ENCODE measurements at regions not wholly inside any gene's neighbourhood (a gene's known extent, or its start where the extent isn't known, plus 50 kb on each side); places are given as distances from the start of the nearest gene placed in this dataset.

GRCh38 chr18:37675699-37676098 lies 110.1 kb upstream of the CELF4 start:
- Histone ChIP-seq H3K36me3 (no peaks in the 10 kb centered on the region), H3K9me3 (no peaks in the 10 kb centered on the region), H3K27me3 (no peaks in the 10 kb centered on the region), H3K27ac (no peak overlapping the region), H3K4me3 (no peak overlapping the region), H3K4me1 (no peaks in the 10 kb centered on the region)
- 43 to 68% methylated on average over 1 of the region's 1 CpG for WGBS, 2 donors (ENCODE audit: low coverage in 1 of 2)
- in situ Hi-C loops (cut with MboI; ENCODE audit: low pct_ligation_motif_present in 1 of 4, low pct_unique_long_range_greater_than_20kb in 1 of 4, low sequenced_read_pairs in 3 of 4) (no loop called here), intact Hi-C loops (cut with DNase I; ENCODE audit: low total_unique reads) (no loop called here)
- TF ChIP-seq EP300 (IDR thresholded peaks at IDR 0.05; ENCODE audit: low read depth) (no peak), CTCF (IDR thresholded peaks at IDR 0.05) (no peak), POLR2AphosphoS5 (IDR thresholded peaks at IDR 0.05) (no peak), POLR2A (IDR thresholded peaks at IDR 0.05) (no peak)
- DNase-seq, result no peak

- no peak for DNase-seq
- TF ChIP-seq POLR2AphosphoS5 (IDR thresholded peaks at IDR 0.05) (no peak), CTCF (IDR thresholded peaks at IDR 0.05) (no peak), EP300 (IDR thresholded peaks at IDR 0.05; ENCODE audit: low read depth) (no peak), POLR2A (IDR thresholded peaks at IDR 0.05) (no peak)
- no peaks in the 10 kb centered on the region for H3K36me3 ChIP-seq
- no peak overlapping the region for H3K27ac ChIP-seq
- H3K9me3 ChIP-seq, result no peaks in the 10 kb centered on the region
- H3K4me3 ChIP-seq, result no peak overlapping the region
- intact Hi-C loops (cut with DNase I; ENCODE audit: low total_unique reads), result no loop called here
- in situ Hi-C loops (cut with MboI; ENCODE audit: low pct_ligation_motif_present in 1 of 4, low pct_unique_long_range_greater_than_20kb in 1 of 4, low sequenced_read_pairs in 3 of 4), result no loop called here
- no peaks in the 10 kb centered on the region for H3K4me1 ChIP-seq
- no peaks in the 10 kb centered on the region for H3K27me3 ChIP-seq
- WGBS, 2 donors (ENCODE audit: low coverage in 1 of 2), result 66 to 67% methylated on average over 3 to 4 of the region's 4 CpGs
Measured at GRCh38 chr18:37674570-37674969, 109.0 kb upstream of the CELF4 start.

- H3K9me3 ChIP-seq, result no peaks in the 10 kb centered on the region
- no peaks in the 10 kb centered on the region for H3K36me3 ChIP-seq
- H3K27ac ChIP-seq, result no peak overlapping the region
- no peak overlapping the region for H3K4me3 ChIP-seq
- no peak for TF ChIP-seq POLR2AphosphoS5 (IDR thresholded peaks at IDR 0.05)
- no peak for TF ChIP-seq CTCF (IDR thresholded peaks at IDR 0.05)
- TF ChIP-seq EP300 (IDR thresholded peaks at IDR 0.05; ENCODE audit: low read depth), result no peak
- no peak for TF ChIP-seq POLR2A (IDR thresholded peaks at IDR 0.05)
- no peaks in the 10 kb centered on the region for H3K4me1 ChIP-seq
- WGBS, 2 donors (ENCODE audit: low coverage in 1 of 2), result 67 to 80% methylated on average over 7 to 9 of the region's 9 CpGs
- H3K27me3 ChIP-seq, result no peaks in the 10 kb centered on the region
- intact Hi-C loops (cut with DNase I; ENCODE audit: low total_unique reads), result no loop called here
- no peak for DNase-seq
- in situ Hi-C loops (cut with MboI; ENCODE audit: low pct_ligation_motif_present in 1 of 4, low pct_unique_long_range_greater_than_20kb in 1 of 4, low sequenced_read_pairs in 3 of 4), result no loop called here
Measured at GRCh38 chr18:37673671-37674070, 108.1 kb upstream of the CELF4 start.

- no peaks in the 10 kb centered on the region for H3K4me1 ChIP-seq
- in situ Hi-C loops (cut with MboI; ENCODE audit: low pct_ligation_motif_present in 1 of 4, low pct_unique_long_range_greater_than_20kb in 1 of 4, low sequenced_read_pairs in 3 of 4) (no loop called here), intact Hi-C loops (cut with DNase I; ENCODE audit: low total_unique reads) (no loop called here)
- TF ChIP-seq CTCF (IDR thresholded peaks at IDR 0.05) (no peak), POLR2A (IDR thresholded peaks at IDR 0.05) (no peak), EP300 (IDR thresholded peaks at IDR 0.05; ENCODE audit: low read depth) (no peak), POLR2AphosphoS5 (IDR thresholded peaks at IDR 0.05) (no peak)
- H3K9me3 ChIP-seq, result no peaks in the 10 kb centered on the region
- H3K27me3 ChIP-seq, result no peaks in the 10 kb centered on the region
- no peak overlapping the region for H3K4me3 ChIP-seq
- WGBS, 2 donors (ENCODE audit: low coverage in 1 of 2), result 49 to 60% methylated on average over 1 to 3 of the region's 3 CpGs
- H3K27ac ChIP-seq, result no peak overlapping the region
- no peak for DNase-seq
- H3K36me3 ChIP-seq, result no peaks in the 10 kb centered on the region
Measured at GRCh38 chr18:37672932-37673595, 107.5 kb upstream of the CELF4 start.
